Medulla oblongata (tissue), 1 donor: ENCODE measurements at regions not wholly inside any gene's neighbourhood (a gene's known extent, or its start where the extent isn't known, plus 50 kb on each side); places are given as distances from the start of the nearest gene placed in this dataset.
A peak's percentile ranks its signal among the peaks of the same experiment; 100 is the strongest.

ENCODE experiments used
- DNase-seq: peaks from one replicate; pipeline ENCODE4 v3.0.0-alpha.2; 2015; ENCODE audit errors: extremely low spot score

DNA sequence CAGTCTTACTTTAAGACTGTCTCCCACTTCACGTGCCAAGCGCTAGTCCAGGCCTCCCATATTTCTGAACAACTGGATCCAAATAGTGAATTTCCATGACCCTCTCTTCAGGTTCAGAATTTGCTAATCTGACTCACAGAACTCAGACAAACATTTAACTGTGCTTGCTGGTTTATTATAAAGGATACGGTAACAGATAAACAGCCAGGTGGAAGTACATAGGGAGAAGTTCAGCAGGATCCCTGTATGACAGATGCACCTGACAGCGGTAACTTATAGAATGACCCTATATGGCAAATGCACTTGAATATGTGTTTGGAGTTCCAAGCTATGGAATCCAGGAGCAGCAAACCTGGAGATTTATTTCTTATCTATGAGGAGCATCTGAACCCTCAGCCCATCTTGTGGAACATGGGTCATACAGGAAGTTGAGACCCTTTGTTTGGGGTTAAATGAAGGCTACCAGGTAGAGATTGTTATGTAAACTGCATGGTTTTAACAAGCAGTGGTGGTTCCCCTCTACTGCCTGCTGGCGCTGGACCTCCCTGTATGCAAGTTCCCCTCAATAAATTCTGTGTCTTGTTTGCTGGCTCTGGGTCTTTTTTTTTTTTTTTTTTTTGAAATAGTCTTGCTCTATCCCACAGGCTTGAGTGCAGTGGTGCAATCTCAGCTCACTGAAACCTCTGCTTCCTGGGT lies 622.6 kb downstream of the KCNJ2 start:
- DNase-seq = no peak

DNA sequence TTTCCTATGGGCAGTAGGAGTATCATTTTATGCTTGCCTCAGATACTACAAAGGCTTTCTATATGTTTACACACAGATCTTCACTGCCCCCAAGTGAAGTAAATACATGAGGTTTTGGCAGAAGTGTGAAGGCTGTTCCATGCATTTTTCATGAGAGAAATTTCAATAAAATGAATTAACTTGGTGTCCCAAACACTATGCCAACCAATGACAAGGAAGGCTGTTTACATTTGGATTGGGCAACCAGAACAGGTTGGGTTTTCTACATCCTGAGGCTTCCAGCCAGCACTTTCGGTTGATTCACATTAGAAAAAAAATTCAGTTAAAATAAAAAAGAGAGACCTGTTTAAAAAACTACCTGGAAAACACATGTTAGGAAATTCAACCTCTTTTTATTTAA lies 625.4 kb downstream of the KCNJ2 start:
- no peak for DNase-seq

DNA sequence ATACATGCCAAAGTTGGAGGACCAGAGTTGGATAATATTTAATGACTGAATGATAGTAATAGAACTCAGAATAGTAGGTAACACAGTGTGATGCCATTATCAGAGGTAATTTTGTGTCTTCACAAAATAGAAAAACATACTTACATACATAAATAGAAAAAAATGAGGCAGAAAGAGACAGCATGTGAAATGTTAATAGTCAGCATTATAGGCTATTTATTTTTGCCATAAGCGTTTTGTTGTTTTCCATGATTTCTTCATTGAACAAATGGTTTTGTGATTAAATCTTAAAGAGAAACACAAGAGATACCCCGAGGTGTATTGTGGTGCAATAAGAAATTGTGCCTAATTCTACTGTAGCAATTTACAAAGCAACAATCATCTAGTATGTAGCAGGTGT lies 626.3 kb downstream of the KCNJ2 start:
- DNase-seq = no peak

DNA sequence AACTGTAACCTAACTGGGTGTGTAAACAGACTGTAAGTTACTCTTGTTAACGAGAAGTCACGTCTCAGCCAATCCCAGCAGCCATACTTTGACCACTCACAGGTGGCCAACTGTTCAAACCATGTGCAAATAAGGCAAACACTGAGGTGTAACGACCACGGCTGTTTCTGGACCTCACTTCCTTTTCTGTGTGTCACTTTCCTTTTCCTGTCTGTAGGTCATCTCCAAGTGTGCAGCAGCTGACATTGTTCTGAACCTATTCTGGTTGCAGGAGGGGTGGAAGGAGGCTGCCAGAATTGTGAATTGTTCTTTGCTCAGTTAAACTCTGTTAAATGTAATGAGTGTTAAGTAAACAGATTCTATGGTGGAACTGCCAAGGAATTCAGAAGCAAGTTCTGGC lies 627.4 kb downstream of the KCNJ2 start:
- no peak for DNase-seq

DNA sequence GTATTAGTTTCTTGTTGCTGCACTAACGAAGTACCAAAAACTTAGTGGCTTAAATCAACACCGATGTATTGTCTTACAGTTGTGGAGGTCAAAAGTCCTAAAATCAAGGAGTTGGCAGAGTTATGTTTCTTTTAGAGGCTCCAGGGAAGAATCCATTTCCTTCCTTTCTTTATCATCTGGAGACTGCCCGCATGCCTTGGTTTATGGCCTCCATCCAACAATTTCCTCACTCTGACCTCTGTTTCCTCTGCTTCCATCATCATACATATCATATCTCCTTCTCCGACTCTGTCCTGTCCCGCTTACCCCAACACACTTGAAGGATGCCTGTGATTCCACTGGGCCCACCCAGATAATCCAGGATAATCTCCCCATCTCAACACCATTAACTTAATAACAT lies 627.8 kb downstream of the KCNJ2 start:
- DNase-seq = no peak

DNA sequence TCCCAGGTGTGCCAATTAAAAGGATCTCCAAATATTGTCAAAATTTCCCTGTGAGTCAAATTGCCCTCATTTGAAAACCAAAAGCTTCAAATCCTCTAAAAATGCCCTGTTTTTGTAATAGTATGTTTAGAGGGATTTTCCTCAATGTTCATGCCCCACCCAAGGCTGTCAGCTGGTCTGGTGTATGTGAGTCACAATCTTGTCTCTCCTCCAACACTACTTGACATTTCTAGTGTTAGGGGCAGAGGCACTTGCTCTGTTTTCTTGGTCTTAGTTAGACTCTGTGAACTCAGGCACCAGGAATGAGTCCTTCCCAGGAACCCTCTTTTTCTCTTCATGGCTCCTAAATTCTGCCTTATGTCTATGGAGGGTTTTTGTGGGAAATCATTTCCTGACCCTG lies 634.8 kb downstream of the KCNJ2 start:
- DNase-seq = no peak

DNA sequence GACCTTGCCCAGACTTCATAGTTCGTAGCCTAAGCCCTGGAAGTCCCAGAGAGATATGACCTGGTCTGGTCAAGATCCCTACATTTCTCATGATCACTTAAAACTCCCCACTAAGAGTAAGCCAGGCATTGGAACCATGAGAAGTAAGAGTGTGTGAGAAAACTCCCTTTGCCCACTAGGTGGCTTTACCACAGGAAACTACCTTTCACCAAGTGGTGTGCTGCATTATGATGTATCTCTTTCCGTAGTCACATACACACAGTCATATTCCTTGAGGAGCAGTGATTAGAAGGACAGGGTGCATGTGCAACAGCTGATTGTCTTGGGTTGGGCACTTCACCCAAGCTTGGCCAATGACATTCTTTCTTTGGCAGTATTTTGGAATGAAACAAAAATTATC lies 639.3 kb downstream of the KCNJ2 start:
- no peak for DNase-seq

DNA sequence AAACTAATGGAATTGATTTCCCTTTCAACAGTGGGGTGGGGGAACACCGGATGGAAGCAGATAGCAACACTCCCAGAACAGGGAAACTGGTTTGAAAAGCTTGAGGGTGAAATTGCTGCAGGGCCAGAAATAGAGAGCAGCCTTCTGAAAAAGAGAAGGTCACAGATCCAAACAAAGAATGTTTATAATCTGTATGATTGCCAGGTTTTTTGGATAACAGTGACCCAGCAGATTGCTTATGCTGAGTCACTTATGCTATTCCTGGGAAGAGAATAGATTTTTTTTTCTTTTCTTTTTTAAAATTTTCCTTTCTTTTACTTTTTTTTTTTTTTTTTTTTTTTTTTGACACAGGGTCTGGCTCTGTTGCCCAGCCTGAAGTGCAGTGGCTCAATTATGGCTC lies 641.3 kb downstream of the KCNJ2 start:
- DNase-seq = no peak

DNA sequence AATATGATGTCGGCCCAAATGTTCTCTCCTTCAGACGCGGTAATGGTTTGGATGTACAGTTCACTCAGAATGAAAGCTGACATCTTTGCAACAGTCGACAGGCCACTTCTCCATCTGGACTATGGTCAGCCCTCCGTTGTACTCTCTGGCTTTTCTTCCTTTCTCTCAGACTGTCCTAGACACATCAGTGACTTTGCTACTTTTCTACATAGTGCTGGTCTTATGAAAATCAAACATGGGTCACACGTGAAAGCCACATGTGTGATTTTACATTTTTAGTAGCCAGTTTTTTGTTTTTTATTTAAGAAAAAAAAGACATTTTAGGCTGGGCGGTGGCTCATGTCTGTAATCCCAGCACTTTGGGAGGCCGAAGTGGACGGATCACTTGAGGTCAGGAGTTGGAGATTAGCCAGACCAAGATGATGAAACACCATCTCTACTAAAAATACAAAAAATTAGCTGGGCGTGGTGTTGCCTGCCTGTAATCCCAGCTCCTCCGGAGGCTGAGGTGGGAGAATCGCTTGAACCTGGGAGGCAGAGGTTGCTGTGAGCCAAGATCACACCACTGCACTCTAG lies 644.1 kb downstream of the KCNJ2 start:
- no peak for DNase-seq

DNA sequence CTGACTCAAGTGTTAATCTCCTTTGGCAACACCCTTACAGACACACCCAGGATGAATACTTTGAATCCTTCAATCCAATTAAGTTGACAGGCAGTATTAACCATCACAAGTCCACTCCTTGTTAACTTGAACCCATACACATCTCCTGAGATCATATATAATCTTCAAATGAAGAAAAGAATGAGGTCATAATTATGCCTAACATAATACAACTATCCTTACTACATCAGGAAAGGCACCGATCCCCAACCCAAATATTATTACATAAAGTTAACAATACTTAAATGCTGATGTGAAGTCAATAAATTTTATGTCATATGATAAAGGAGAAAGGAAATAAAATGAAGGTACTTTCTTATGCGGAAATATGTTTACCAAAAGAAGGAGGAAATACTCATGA lies 649.9 kb downstream of the KCNJ2 start:
- no peak for DNase-seq

DNA sequence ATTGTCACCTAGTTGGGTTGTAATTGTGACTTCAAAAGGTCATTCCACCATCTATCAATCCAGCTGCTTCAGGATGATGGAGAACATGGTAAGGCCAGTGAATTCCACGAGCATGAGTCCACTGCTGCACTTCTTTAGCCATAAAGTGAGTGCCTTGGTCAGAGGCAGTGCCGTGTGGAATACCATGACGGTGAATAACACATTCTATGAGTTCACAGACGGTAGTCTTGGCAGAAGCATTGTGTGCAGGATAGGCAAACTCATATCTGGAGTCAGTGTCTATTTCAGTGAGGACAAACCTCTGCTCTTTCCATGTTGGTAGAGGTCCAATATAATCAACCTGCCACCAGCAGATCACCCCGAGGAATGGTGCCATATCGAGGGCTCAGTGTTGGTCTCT lies 650.9 kb downstream of the KCNJ2 start:
- no peak for DNase-seq

DNA sequence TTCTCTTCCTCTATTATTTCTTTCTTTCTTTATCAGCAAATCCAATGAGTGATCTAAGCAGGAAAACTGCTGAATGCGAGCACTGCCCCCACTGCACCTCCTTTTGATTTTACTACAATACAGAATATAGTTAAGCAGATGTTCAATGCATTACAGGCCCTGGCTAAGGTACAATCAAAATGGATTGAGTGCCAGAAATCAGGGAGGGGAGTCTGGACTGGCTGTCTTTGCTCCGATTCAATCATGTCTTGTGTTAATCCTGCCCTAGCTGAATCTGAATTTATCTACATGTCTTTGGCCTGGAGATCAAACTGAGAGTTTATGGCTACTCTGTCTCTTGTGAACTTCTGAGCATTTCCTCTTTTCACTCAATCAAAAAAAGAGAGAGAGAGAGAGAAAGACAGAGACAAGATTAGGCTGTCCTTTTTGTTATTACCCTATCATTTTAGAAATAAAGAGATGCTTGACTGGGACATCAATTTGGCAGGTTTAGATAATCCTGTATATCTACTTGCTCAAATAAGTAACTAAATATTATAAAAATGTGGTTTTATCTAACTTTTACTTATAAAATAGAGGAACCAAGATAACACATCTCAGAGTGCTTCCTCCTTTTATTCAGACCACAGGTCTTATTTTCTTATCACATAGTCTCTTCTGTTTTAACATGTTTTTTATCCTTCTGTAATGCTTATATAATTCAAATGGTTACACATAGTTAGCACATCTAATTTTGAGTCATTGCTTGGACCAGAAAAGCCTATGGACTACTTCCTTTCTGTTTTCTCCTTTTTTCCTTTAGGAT lies 656.2 kb downstream of the KCNJ2 start:
- DNase-seq = peak; percentile 7

DNA sequence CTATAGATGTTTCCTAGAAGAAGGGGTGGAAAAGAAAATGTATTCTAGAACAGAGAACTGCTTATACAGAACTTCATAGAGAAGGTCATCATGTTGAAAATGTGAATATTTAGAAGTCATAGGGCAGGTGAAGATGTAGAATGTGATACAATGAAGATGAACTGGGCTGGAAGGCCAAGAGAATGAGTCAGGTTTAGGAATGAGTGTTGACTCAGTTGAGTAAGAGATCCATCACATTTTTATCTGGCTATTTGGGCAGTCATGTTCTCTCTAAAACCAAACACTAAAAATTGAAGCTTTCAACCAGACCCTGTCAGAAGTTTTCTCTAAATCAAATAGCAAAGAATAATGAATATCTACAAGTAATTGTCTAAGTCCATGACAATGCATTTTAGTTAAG lies 660.5 kb downstream of the KCNJ2 start:
- DNase-seq = no peak

DNA sequence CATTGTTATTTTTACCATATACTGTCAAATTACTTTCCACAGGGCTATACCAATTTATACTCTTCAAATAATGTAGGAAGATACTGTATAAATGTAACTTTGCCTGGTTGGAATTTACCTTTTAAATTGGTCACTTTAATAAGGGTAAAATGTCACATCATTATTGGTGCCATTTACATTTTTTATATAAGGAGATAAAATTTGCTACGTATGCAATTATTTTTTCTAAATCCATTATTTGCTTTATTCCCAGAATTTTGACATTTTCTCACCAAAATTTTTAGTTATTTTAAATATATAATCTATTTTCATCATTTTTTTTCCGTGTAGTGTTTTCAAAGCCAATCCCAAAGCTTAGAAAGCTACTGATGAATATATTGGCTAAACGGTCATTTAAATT lies 664.7 kb downstream of the KCNJ2 start:
- no peak for DNase-seq

DNA sequence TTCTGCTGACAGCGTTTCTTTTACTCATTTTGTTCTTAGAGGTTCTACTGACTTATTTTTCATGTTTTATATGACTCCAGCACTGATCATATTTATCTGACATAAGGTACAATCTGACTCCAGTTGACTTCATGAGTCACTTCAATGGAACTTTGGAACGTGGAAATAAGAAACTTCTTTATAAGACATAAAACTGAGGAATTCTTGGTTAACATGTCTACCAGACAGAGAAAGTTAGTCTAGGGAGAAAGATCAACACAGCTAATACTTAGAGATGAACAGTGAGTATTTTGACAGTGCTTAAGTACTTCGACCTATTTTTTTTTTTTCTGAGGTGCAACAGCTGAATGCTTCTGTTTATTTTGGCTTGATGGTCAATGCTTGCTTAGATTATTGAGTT lies 679.5 kb downstream of the KCNJ2 start:
- no peak for DNase-seq

DNA sequence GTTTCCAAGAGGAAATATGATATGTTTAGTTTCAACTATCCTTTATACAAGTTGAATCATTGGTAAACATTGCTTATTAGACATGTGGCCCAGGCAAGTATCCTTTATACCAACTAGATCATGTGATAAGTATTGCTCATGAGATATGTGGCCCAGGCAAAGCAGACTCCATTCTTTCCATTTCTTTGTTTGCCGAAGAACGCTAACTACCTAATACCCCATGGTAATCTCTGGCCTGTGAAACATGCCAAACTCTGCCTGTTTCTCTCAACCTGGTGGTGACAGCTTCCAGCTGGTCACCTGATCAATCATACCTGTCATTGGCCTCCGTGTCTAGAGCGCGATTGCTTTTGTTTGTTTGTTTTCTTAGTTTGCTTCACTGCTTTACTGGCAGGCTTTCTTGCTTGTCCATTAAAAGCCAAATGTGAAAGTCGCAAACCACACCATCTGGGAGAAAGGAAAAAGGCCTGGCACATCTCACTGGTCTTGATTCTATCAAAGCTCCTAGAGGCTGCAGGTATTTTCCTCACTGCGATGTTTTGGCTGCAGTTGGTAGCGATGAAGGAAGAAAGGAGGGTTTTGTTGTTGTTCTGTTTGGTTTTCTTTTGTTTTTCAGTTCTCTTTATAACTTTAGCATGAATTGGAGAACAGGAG lies 686.2 kb downstream of the KCNJ2 start:
- no peak for DNase-seq

DNA sequence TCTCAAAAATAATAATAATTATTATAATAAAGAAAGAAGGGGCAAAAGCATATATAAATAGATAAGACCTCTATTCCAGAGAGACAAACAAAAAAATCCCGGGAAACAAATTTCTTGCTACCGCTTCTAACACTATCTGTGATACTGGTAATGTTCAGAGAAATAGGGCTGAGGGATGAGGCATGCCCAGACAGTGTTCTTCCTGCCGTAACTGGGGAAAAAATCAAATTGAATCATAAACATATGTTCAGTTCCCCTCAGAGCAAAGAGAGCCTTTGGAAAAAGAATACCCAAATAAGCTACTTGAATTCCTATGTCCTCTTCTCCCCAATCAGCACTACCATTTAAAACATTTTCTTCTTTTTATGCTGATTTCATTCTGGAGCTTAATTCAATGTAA lies 688.0 kb downstream of the KCNJ2 start:
- no peak for DNase-seq

DNA sequence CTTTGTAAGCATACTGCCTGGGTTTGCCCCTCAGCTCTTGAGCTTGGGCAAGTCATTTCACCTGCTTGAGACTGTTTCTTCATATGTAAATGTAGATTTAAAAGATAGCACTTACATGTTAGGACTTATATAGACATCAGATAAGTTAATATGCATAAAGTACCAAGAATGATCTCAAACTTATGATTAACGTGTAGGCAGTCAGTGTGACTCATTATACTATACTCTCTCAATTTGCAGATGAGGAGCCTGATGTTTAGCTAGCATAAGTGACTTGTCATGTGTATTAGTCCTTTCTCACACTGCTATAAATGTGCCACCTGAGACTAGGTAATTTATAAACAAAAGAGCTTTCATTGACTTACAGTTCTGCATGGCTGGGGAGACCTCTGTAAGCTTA lies 690.5 kb downstream of the KCNJ2 start:
- no peak for DNase-seq

DNA sequence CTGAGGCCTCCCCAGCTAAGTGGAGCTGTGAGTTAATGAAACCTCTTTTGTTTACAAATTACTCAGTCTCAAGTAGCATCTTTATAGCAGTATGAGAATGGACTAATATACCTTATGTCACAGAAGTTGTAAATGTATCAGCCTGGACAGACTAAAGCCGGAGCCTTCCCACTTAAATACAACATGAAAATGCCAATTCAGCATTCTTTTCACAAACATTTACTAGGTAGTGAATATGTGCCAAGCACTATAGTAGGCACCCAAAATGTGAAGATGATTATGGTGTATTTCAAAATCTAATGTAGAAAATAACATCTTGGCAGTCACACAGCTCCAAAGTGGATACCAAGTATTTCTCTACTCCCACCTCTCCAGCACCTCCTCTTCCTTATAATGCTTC lies 693.0 kb downstream of the KCNJ2 start:
- no peak for DNase-seq

DNA sequence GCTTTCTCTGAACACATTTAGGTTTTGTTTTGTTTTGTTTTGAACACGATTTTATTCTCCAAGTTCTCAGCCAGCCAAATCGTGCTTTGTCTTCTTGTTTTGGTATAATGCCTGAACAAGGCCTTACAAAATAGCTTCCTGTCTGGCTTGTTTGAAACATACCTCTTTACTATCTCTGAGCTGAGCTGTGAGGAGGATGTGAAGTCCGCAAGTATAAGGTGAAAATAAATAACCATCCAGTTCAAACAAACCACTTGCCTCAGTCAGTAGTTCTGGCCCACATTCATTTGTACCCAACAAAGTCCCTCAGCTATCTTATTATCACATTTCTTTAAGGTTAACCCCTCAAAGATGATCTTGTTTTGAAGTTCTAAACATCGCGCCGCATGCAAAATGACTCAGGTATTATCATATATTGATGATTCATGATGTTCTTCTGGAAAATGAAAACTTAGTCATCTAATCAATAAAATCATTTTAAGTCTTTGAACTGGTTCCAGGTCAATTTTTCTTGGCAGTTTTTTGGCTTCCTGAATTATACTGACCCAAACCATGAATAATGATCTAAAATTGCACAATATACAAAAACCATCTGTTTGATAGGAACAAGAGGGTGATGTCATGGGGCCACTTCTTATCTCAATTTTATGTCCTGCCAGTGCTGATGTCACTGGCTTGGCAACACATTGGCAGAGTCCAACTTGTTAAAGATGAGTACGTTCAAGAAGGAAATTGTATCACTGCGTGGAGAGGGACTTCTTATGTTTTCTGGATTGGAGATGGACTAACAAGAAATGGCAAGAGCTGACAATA lies 694.3 kb downstream of the KCNJ2 start:
- DNase-seq = no peak

DNA sequence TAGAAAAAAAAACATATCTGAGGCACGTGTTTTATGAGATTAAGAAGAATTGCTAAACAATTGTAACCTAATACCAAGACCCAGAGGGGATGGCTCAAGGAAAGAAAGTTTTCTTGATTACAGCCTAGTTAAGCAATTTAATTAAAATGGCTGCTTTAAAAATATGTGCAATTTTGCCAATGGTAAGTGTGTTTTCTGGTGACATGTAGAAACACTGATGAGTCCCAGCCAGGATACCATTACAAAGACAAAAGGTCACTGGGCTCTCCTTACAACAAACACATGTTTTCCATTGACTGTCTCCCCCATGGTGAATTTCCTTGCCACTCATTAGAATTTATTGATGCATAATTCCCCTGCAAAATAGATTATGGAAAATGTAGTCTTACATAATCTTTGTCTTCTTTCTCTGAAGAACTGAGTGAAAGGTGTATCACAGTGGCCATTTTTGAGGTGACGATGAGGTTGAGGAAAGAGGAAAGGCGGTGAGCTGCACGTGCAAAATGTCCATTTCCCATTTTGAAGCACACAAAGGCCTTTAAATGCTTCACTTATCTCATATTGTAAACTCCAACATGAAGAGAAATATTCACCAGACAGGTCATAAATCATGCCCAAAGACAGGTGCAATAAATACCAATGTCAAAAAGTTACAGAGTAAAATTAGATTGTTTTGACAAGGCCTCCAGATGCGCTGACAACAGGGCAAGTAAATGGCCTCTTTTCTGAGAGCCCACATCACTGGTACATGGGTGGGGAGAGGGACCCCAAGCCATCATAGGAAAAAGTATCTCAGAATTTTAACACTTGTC lies 696.9 kb downstream of the KCNJ2 start:
- no peak for DNase-seq
